Left ventricle myocardium inferior (tissue), 1 donor: ENCODE measurements at regions not wholly inside any gene's neighbourhood (a gene's known extent, or its start where the extent isn't known, plus 50 kb on each side); places are given as distances from the start of the nearest gene placed in this dataset.

Experiments used
- DNase-seq: peaks from one replicate; pipeline ENCODE4 v3.0.0-alpha.2; 2020
- H3K27ac ChIP-seq: fragments of 200-600 bp; replicated peaks from 2 replicates; pipeline ENCODE4 v1.8.0; 2021
- H3K27me3 ChIP-seq: fragments of 200-600 bp; 2 replicates; pipeline ENCODE4 v1.8.0; 2021; ENCODE audit warnings: low read depth
- H3K36me3 ChIP-seq: fragments of 200-600 bp; 2 replicates; pipeline ENCODE4 v1.8.0; 2021
- H3K4me1 ChIP-seq: fragments of 200-600 bp; 2 replicates; pipeline ENCODE4 v1.8.0; 2021
- H3K4me3 ChIP-seq: fragments of 200-600 bp; 2 replicates; pipeline ENCODE4 v1.8.0; 2021; ENCODE audit warnings: mild to moderate bottlenecking, moderate library complexity
- H3K9me3 ChIP-seq: fragments of 200-600 bp; replicated peaks from 2 replicates; pipeline ENCODE4 v1.8.0; 2021
- intact Hi-C: fragments of 100-400 bp; cut with micrococcal nuclease; formaldehyde crosslinking; loops from one replicate; pipeline ENCODE4 v1.11.0; 2022
- TF ChIP-seq, protein P1 (sequence below): fragments of 200-600 bp; IDR thresholded peaks from 2 replicates; pipeline ENCODE4 v1.8.0; 2021; ENCODE audit warnings: antibody characterized with exemption, mild to moderate bottlenecking, borderline replicate concordance
- donor health status: DM: no; HTN: yes; CAD: no; lungs with severe emphysema.

DNA sequence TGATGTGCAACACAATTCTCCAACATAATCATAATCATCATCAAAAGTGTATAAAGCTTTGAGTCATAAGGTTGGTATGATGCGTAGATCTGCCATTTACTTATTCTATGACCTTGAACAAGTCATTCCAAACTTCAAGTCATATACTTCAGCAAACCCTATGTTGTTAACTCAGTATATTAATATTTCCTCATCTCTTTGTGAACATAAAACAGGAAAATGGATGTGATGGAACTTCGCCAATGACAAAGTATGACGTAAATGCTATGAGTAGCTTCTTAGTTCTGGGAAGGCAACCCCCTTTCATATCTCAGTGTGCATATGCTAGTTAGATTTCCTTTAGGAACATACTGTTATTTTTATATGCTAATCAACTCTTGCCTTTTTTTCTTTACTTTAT is 102.7 kb upstream of the ANO3 start:
- no peaks in the 10 kb centered on the region for H3K9me3 ChIP-seq
- no peaks in the 10 kb centered on the region for H3K27me3 ChIP-seq
- intact Hi-C loops: loop anchor here (5.0 kb wide), 1 partner anchor 247 kb away; no protein-coding TSS in a partner anchor
- H3K4me3 ChIP-seq: no peak overlapping the region
- H3K36me3 ChIP-seq: no peaks in the 10 kb centered on the region
- no peak overlapping the region for H3K27ac ChIP-seq
- TF ChIP-seq, protein P1, sequence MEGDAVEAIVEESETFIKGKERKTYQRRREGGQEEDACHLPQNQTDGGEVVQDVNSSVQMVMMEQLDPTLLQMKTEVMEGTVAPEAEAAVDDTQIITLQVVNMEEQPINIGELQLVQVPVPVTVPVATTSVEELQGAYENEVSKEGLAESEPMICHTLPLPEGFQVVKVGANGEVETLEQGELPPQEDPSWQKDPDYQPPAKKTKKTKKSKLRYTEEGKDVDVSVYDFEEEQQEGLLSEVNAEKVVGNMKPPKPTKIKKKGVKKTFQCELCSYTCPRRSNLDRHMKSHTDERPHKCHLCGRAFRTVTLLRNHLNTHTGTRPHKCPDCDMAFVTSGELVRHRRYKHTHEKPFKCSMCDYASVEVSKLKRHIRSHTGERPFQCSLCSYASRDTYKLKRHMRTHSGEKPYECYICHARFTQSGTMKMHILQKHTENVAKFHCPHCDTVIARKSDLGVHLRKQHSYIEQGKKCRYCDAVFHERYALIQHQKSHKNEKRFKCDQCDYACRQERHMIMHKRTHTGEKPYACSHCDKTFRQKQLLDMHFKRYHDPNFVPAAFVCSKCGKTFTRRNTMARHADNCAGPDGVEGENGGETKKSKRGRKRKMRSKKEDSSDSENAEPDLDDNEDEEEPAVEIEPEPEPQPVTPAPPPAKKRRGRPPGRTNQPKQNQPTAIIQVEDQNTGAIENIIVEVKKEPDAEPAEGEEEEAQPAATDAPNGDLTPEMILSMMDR: no peak
- no peaks in the 10 kb centered on the region for H3K4me1 ChIP-seq
- DNase-seq: no peak

- no peak for DNase-seq
- intact Hi-C loops: loop anchor here (5.0 kb wide), 1 partner anchor 248 kb away; no protein-coding TSS in a partner anchor
- no peak overlapping the region for H3K4me3 ChIP-seq
- H3K36me3 ChIP-seq: no peaks in the 10 kb centered on the region
- TF ChIP-seq, protein P1: no peak
- no peak overlapping the region for H3K27ac ChIP-seq
- no peaks in the 10 kb centered on the region for H3K27me3 ChIP-seq
- H3K4me1 ChIP-seq: no peaks in the 10 kb centered on the region
- no peaks in the 10 kb centered on the region for H3K9me3 ChIP-seq
These were observed 101.9 kb upstream of the ANO3 start for GRCh38 chr11:26229981-26230380.

GRCh38 chr11:26231252-26231661 is 100.7 kb upstream of the ANO3 start:
- Histone ChIP-seq H3K36me3 (no peaks in the 10 kb centered on the region), H3K4me3 (no peak overlapping the region), H3K27ac (no peak overlapping the region), H3K4me1 (no peaks in the 10 kb centered on the region), H3K9me3 (no peaks in the 10 kb centered on the region), H3K27me3 (no peaks in the 10 kb centered on the region)
- no peak for DNase-seq
- TF ChIP-seq, protein P1: no peak
- intact Hi-C loops: no loop called here

DNA sequence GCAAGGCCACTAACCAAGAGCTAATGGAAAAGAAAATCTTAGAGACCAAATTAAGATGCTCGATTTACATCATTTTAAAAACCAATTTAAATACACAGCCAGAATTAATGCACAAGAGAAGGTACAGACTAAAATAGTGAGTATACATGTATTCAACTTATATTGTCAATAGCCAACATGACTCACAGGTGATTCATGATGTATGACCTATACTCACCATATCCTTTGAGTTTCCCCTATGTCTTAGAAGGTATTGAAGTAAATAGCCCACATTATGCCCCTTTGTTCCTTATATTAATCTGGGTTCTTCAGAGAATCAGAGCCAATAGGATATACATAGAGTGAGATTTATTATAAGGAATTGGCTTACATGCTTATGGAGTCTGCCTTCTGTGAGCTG is 97.5 kb upstream of the ANO3 start:
- Histone ChIP-seq H3K4me1 (no peaks in the 10 kb centered on the region), H3K27ac (no peak overlapping the region), H3K4me3 (no peak overlapping the region), H3K9me3 (no peaks in the 10 kb centered on the region), H3K27me3 (no peaks in the 10 kb centered on the region), H3K36me3 (no peaks in the 10 kb centered on the region)
- TF ChIP-seq, protein P1: no peak
- intact Hi-C loops: no loop called here
- no peak for DNase-seq

- Histone ChIP-seq H3K36me3 (no peaks in the 10 kb centered on the region), H3K4me1 (no peaks in the 10 kb centered on the region), H3K9me3 (no peaks in the 10 kb centered on the region), H3K4me3 (no peak overlapping the region), H3K27me3 (no peaks in the 10 kb centered on the region), H3K27ac (no peak overlapping the region)
- TF ChIP-seq, protein P1: no peak
- intact Hi-C loops: no loop called here
- no peak for DNase-seq
These were observed 88.5 kb upstream of the ANO3 start for GRCh38 chr11:26243426-26243825.

DNA sequence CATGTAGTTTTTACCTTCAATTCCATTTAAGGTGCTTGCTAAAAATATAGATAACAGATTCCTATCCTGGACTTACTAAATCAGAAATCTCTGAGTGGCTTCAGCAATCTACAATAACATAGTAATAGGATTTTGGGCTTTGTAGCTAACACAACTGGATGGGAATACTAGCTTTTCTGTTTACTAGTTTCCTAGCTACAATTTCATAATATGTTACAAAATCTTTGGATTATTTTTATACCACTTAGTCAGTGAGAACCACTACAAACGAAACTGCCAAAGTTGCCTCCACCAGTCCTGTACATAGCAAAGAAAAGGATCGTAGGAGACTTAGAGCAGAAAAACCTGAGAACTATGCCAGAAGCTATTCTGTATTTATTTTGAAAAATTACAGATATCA is 87.7 kb upstream of the ANO3 start:
- Histone ChIP-seq H3K27me3 (no peaks in the 10 kb centered on the region), H3K9me3 (no peaks in the 10 kb centered on the region), H3K4me1 (no peaks in the 10 kb centered on the region), H3K36me3 (no peaks in the 10 kb centered on the region), H3K27ac (no peak overlapping the region), H3K4me3 (no peak overlapping the region)
- no peak for DNase-seq
- intact Hi-C loops: no loop called here
- TF ChIP-seq, protein P1: no peak
